AG09309 (cell line): ENCODE measurements at regions not wholly inside any gene's neighbourhood (a gene's known extent, or its start where the extent isn't known, plus 50 kb on each side); places are given as distances from the start of the nearest gene placed in this dataset.

ENCODE experiments used
- DNase-seq: peaks from one replicate; pipeline ENCODE4 v3.0.0-alpha.2; 2010; ENCODE audit warnings: low read depth
- H3K4me3 ChIP-seq: 2 replicates; pipeline ENCODE4 v1.5.1; 2011; ENCODE audit warnings: mild to moderate bottlenecking, low read depth, low read length, moderate library complexity; ENCODE audit not compliant: control insufficient read depth
- TF ChIP-seq, protein P1 (sequence below): IDR thresholded peaks from 2 replicates; pipeline ENCODE4 v1.5.1; 2011; ENCODE audit warnings: mild to moderate bottlenecking, low read depth, low read length, inconsistent platforms; ENCODE audit not compliant: insufficient read depth, control insufficient read depth; ENCODE audit errors: missing control alignments

DNA sequence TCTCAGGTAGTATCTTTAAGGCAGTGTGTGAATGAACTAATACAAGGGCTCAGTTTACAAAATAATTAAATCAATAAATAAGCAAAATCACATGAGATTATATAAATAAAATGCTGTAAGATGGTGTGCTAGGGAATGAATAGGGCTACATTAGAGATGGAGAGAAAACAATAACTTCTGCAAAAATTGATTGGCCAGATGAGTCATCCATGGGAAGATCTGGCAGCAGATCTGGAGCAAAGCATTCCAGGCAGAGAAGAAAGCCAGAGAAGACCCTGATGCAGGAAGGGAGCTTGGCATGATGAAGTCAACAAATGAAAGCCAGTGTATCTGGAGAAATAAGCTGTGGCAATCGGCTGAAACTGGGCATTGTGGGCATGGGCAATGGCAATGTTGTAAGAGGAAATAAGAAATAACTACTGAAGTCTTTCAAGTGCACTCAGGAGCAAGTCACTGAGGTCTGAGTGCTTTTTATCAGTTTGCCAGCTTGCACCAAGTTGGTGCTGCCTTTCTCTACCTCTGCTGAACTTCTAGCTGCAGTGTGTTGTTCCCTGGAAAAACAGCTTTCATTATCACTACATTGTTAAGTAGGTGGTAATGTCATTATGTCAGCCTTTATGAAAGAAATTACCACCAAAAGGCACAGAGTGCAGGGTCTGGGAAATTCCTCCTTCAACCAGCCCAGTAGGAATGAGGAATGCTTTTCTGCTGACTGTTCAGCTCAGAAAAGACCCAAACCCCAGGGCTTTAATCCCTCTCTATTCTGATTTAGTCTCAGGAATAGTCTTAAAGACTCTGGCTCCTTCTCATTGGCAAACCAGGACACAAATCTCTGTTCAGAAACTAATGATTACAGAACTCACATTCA is 231.6 kb downstream of the HTR1B start:
- no peak overlapping the region for H3K4me3 ChIP-seq
- TF ChIP-seq, protein P1, sequence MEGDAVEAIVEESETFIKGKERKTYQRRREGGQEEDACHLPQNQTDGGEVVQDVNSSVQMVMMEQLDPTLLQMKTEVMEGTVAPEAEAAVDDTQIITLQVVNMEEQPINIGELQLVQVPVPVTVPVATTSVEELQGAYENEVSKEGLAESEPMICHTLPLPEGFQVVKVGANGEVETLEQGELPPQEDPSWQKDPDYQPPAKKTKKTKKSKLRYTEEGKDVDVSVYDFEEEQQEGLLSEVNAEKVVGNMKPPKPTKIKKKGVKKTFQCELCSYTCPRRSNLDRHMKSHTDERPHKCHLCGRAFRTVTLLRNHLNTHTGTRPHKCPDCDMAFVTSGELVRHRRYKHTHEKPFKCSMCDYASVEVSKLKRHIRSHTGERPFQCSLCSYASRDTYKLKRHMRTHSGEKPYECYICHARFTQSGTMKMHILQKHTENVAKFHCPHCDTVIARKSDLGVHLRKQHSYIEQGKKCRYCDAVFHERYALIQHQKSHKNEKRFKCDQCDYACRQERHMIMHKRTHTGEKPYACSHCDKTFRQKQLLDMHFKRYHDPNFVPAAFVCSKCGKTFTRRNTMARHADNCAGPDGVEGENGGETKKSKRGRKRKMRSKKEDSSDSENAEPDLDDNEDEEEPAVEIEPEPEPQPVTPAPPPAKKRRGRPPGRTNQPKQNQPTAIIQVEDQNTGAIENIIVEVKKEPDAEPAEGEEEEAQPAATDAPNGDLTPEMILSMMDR: no peak
- DNase-seq: no peak

DNA sequence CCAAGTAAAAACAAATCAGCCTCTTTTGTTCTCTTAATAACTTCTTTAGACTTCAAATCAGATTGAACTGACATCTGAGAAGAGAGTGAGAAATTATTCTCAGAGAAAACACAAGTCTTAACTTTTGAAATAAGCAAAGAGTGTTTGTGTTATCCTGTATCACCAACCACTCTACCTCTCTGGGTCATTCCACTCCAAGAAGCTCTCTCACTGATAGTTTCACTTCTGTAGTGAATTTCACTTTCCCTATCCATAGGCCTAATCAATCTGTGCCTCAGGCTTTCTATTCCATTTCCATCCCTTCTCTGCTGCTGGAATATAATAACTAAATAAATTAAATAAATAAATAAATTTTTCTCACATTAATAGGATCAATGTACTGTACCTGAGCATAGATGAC is 235.0 kb downstream of the HTR1B start:
- DNase-seq: no peak
- H3K4me3 ChIP-seq: no peak overlapping the region
- TF ChIP-seq, protein P1: no peak

DNA sequence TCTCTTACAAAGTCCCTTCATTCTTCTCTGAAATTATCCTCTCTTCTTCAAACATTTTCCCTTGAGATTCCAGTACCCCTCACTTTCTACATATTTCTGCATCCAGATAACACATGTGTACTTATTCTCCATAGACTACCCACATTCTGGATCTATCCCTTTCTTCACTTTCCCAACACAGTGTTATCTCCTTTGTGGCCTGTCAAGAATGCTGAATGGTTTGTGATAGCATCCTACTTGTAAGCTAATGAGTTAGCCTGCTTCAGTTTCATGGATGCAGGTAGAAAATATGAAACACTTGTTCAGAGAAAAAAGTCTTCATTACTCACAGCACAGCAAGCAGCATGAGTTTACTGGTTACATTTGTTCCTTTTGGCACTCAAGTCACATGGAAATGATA is 245.4 kb downstream of the HTR1B start:
- TF ChIP-seq, protein P1: no peak
- no peak overlapping the region for H3K4me3 ChIP-seq
- no peak for DNase-seq

DNA sequence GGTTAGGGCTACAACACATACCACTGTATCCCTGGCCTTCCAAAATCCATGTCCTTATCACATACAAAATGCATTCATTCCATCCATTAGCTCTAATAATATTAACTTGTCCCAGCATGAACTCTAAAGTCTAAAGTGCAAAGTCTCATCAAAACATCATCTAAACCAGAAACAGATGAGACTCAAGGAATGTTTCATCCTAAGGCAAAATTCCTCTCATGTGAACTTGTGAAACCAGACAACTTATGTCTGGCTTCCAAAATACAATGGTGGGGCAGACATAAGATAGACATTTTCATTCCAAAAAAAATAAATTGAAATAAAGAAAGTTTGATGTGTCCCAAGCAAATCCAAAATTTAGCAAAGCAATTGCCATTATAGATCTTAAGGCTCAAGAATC is 257.4 kb downstream of the HTR1B start:
- H3K4me3 ChIP-seq: no peak overlapping the region
- no peak for DNase-seq
- TF ChIP-seq, protein P1: no peak

DNA sequence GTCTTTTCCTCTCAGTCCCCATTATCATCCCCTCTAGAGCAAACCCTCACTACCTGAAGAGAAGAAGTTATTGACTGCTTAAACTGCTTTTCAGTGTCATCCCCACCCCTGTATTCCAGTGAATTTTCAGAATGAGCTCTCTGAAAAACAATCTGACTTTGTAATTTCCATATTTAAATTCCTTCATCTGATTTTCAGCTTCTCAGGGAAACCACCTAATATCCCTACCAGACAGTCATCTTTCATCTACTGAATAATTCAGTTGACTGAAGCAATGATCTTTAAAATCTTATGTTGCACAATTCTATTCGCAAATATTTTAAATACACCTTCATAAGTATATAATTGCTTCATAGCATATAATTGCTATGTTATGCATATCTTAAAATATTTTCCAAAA is 258.7 kb downstream of the HTR1B start:
- TF ChIP-seq, protein P1: no peak
- H3K4me3 ChIP-seq: no peak overlapping the region
- DNase-seq: no peak

DNA sequence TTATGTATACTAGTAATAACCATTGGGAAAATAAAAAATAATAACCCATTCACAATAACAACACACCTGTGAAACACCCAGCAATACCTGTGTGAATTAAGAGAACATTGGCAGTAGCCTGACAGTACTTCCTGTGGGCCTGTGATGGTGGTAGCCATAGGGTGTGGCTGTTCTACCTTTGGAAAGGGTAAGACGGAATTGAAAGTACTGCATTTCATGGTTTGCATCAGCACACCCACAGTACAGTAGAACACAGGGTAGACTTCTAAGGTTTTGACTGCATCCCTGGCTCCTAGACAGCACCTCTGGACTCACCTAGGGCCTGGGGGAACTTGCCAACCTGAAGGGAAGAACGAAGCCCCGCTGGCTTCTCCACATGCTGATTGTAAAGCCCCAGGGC is 279.8 kb downstream of the HTR1B start:
- no peak overlapping the region for H3K4me3 ChIP-seq
- DNase-seq: no peak
- TF ChIP-seq, protein P1: no peak
